Gastroesophageal sphincter (tissue), 3 donors: ENCODE measurements at regions not wholly inside any gene's neighbourhood (a gene's known extent, or its start where the extent isn't known, plus 50 kb on each side); places are given as distances from the start of the nearest gene placed in this dataset.

Source experiments
- CTCF ChIP-seq, 4 experiments: fragments of 200-600 bp in 2 of 4; fragments of 450-650 bp in 2 of 4; sonication (generic) in 1 of 4; IDR thresholded peaks; one replicate each; pipeline ENCODE4 v1.5.1; 2017 to 2019; ENCODE audit warnings: antibody characterized with exemption in 4 of 4, mild to moderate bottlenecking in 2 of 4, moderate library complexity in 2 of 4
- EP300 ChIP-seq: sonication (generic); formaldehyde crosslinking; IDR thresholded peaks from one replicate; pipeline ENCODE4 v1.6.1; 2017; ENCODE audit warnings: antibody characterized with exemption, mild to moderate bottlenecking
- POLR2A ChIP-seq, 2 donors: fragments of 450-650 bp; IDR thresholded peaks; one replicate each; pipeline ENCODE4 v1.6.1; 2017; ENCODE audit warnings: antibody characterized with exemption in 2 of 2, mild to moderate bottlenecking in 2 of 2, moderate library complexity in 1 of 2
- POLR2AphosphoS5 ChIP-seq: sonication (generic); formaldehyde crosslinking; IDR thresholded peaks from one replicate; pipeline ENCODE4 v1.6.1; 2017; ENCODE audit warnings: antibody characterized with exemption

GRCh38 chr6:159395609-159396008 lies 226.4 kb downstream of the FNDC1 start:
- TF ChIP-seq EP300 (no peak), CTCF (IDR thresholded peaks at IDR 0.05) (no peak), POLR2AphosphoS5 (no peak), POLR2A (IDR thresholded peaks at IDR 0.05) (no peak)
